ENCODE measurements at regions not wholly inside any gene's neighbourhood (a gene's known extent, or its start where the extent isn't known, plus 50 kb on each side); places are given as distances from the start of the nearest gene placed in this dataset.

DNA sequence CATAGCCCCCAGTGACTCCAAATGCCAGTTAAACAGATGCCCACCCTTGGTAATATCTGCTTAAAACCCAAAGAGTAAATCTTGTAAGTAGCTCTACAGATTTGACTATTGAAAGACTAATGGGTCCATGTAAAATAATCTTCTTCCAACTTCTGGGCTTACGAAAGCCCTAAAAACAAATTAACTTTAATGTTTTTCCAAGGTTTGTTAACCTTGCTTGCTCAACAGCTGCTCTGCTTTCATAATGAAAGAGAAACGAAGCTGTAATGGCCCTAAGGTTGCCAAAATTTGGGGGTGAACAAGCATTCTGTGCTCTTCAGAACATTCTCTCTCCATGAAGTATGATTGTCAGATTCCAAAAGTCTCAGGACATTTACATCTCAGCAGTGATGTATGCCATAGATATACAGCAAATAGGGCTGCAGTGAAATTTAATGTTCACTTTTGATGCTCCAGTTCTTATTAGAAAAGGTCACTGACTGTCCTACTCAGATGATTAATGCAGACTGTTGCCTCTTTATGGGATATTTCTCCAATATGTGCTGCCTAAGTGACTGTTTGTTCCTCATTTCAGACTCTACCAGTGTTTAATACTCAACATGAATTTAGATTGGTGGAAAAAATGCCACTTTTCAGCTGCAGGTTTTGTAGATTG, 436.3 kb upstream of the CHST9 start:
- TF ChIP-seq Cebpa-rat (IDR thresholded peaks at IDR 0.05) = no peak
- H3K4me2 ChIP-seq = no peak overlapping the region
- no peak overlapping the region for H3K27ac ChIP-seq

DNA sequence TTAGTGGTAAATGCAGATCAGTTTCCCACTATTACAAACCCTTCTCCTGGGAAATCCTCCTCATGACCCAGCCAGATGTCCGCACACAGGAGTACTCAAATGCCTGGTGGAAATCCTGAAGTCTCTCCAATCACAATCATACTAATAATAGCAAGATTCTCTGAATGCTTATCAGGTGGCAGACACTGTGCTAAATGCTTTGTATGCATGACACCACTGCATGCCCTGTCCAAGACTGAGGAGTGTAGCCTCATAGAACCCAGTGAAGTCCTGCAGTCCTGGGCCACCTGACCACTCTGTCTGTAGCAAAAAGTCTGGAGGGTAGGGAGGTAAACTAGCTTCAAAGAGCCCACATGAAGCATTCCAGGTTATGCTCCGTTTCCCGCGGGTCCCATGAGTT, 434.8 kb upstream of the CHST9 start:
- Histone ChIP-seq H3K4me3 (no peak overlapping the region), H3K36me3 (no peaks in the 10 kb centered on the region), H3K4me1 (no peaks in the 10 kb centered on the region), H3K9me3 (no peaks in the 10 kb centered on the region), H3K27ac (no peak overlapping the region), H3K9ac (no peak overlapping the region), H4K20me1 (no peaks in the 10 kb centered on the region), H3K4me2 (no peak overlapping the region), H3K27me3 (no peaks in the 10 kb centered on the region)
- no peak for TF ChIP-seq Cebpa-rat (IDR thresholded peaks at IDR 0.05)

More for the DNA sequence above, 436.3 kb upstream of the CHST9 start:
- H3K27me3 ChIP-seq = no peaks in the 10 kb centered on the region
- H3K4me1 ChIP-seq = no peaks in the 10 kb centered on the region
- no peaks in the 10 kb centered on the region for H4K20me1 ChIP-seq
- no peak overlapping the region for H3K4me3 ChIP-seq
- H3K9me3 ChIP-seq = no peaks in the 10 kb centered on the region
- H3K9ac ChIP-seq = no peak overlapping the region
- no peaks in the 10 kb centered on the region for H3K36me3 ChIP-seq

DNA sequence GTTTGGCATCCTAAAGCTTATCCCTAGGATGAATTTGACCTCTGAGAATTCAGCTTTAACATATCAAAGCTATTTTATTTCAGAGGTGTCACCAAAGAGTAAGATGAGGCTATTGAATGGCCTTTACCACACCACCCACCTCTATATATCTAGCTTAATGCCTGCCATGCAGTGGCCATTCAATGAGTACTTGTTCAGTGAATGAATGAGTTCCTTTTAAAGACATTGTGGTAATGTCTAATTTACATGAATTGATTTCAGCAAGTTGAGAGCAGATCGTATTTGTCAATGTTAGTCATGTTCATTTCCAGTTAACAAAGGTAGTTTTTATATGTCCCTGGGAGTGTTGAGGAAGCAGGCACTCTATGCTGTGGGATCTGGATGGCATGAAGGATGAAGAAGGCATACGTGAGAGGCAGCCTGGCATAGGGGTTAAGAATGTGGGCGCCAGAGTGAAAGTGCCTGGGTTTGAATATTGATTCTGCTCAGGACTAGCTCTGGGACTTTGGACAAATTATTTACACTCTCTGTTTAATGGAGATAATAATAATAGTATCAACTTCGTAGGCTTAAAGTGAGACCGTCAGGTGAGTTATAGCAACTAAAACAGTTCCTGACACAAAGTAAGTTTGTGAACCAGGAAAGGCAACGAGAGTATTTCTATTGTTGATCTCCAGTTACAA, 434.1 kb upstream of the CHST9 start:
- Histone ChIP-seq H3K4me1 (no peaks in the 10 kb centered on the region), H3K36me3 (no peaks in the 10 kb centered on the region), H3K9ac (no peak overlapping the region), H4K20me1 (no peaks in the 10 kb centered on the region), H3K4me2 (no peak overlapping the region), H3K9me3 (no peaks in the 10 kb centered on the region), H3K27me3 (no peaks in the 10 kb centered on the region), H3K27ac (no peak overlapping the region), H3K4me3 (no peak overlapping the region)
- TF ChIP-seq Cebpa-rat (IDR thresholded peaks at IDR 0.05) = no peak

DNA sequence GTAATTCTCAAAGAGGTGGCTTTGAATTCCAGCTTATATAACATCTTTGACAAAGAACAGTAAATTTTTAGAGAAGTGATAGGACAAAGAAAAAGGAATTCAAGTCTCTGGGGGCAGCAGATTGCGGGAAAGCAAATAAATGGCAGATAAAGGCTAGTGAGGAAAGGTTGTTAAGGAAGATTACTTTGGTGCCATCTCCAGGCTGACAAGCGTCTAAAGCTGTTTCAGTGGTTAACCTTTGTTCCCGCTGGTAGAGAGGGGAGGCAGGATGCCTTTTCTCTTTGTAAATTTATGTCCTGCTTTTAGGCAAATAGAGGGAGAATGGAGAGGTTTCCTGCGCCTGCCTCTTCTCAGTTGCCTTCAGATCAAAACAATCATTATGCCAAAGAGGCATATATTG, 431.2 kb upstream of the CHST9 start:
- H3K9me3 ChIP-seq = no peaks in the 10 kb centered on the region
- no peak overlapping the region for H3K4me3 ChIP-seq
- H3K36me3 ChIP-seq = no peaks in the 10 kb centered on the region
- H4K20me1 ChIP-seq = no peaks in the 10 kb centered on the region
- H3K4me1 ChIP-seq = no peaks in the 10 kb centered on the region
- no peak overlapping the region for H3K27ac ChIP-seq
- no peak for TF ChIP-seq Cebpa-rat (IDR thresholded peaks at IDR 0.05)
- no peaks in the 10 kb centered on the region for H3K27me3 ChIP-seq
- no peak overlapping the region for H3K4me2 ChIP-seq
- no peak overlapping the region for H3K9ac ChIP-seq

DNA sequence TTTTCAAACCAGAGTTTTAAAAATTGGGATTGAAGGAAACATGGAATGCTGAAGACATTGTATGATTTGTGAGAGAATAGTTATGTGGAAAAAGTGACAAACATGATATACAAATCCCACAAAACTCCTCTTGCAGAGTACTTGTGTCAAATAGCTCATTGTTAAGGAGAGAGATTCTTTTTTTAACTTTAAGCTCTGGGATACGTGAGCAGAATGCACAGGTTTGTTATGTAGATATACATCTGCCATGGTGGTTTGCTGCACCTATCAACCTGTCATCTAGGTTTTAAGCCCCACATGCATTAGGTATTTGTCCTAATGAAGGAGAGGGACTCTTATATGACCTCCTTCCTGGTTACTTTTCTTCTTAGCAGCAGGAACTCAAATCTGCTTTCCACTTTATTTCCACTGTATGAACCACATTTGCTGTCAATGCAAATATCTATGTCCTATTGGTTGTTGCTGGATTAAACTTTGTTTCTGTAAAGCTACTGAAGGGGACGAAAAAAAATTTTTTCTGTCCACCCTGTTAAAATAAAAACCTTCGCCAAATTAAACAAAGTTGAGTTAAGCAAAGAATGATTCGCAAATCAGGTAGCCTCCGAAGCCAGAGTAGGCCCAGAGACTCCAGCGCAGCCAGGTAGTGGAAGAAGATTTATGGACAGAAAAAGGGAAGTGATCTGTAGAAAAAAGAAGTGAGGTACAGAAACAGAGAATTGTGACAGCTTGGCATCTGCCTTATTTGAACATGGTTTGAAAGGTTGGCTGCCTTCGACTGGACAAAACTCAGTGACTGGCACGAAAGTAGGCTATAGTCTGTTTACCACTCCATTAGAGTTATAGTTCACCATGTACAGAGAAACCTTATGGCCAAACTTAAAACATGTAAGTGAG, 430.1 kb upstream of the CHST9 start:
- Histone ChIP-seq H3K4me1 (no peaks in the 10 kb centered on the region), H3K9ac (no peak overlapping the region), H3K27ac (no peak overlapping the region), H3K4me2 (no peak overlapping the region), H3K4me3 (no peak overlapping the region), H4K20me1 (no peaks in the 10 kb centered on the region), H3K9me3 (no peaks in the 10 kb centered on the region), H3K27me3 (no peaks in the 10 kb centered on the region), H3K36me3 (no peaks in the 10 kb centered on the region)
- TF ChIP-seq Cebpa-rat (IDR thresholded peaks at IDR 0.05) = no peak

DNA sequence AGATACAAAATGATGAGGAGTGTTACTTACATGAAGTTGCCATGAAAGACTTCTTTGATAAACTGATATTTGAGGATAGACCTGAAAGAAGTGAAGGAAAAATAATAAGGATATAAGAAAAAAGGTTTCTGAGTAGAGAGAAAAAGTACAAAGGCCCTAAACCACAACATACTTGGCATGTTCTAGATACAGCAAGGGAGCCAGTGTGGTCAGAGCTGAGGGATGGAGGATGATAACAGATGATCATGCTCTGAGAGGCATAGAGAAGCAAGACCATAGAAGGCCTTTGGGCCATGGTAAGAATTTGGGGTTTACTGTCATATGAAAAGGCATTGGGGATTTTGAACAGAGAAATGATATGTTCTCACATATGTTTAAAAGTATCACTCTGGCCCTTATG, 424.1 kb upstream of the CHST9 start:
- no peak overlapping the region for H3K4me2 ChIP-seq
- no peaks in the 10 kb centered on the region for H4K20me1 ChIP-seq
- H3K4me1 ChIP-seq = no peaks in the 10 kb centered on the region
- no peaks in the 10 kb centered on the region for H3K36me3 ChIP-seq
- no peaks in the 10 kb centered on the region for H3K27me3 ChIP-seq
- no peak overlapping the region for H3K4me3 ChIP-seq
- H3K9ac ChIP-seq = no peak overlapping the region
- no peaks in the 10 kb centered on the region for H3K9me3 ChIP-seq
- TF ChIP-seq Cebpa-rat (IDR thresholded peaks at IDR 0.05) = no peak
- H3K27ac ChIP-seq = no peak overlapping the region

DNA sequence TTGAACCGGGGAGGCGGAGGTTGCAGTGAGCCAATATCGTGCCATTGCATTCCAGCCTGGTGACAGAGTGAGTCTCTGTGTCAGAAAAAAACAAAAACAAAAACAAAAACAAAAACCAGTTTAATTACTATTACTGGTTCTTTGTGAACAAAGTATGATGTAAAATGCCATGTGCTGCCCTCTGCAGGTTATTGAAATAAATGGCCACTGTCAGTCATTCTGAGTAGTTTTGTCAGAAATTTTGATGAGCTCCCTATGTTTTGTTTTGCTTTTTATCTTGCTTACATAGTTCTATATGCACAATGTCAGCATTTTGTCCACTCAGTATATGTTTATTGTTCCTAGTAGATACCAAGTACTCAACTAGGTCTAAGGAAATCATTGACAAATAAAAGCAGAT, 423.6 kb upstream of the CHST9 start:
- Histone ChIP-seq H3K4me3 (no peak overlapping the region), H3K9ac (no peak overlapping the region), H3K36me3 (no peaks in the 10 kb centered on the region), H3K4me1 (no peaks in the 10 kb centered on the region), H3K27ac (no peak overlapping the region), H4K20me1 (no peaks in the 10 kb centered on the region), H3K27me3 (no peaks in the 10 kb centered on the region), H3K4me2 (no peak overlapping the region), H3K9me3 (no peaks in the 10 kb centered on the region)
- no peak for TF ChIP-seq Cebpa-rat (IDR thresholded peaks at IDR 0.05)

DNA sequence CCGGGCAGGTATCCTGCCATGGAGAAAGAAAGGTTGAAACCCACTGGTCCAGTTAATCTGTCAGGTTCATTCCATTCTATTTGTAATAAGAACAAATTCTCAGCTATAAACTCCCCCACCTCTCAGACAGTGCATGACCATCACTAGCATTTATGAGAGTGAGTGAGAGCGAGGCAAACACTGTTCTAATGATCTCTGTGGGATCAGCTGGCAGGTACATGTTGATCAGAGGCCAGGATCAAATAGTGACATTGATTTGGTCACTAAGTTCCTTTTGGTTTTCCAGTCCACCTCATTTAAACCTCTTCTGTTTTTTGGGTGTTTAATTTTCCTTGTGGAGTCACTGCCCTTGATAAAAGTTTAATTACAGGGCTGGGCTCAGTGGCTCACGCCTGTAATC, 423.1 kb upstream of the CHST9 start:
- Histone ChIP-seq H3K27ac (no peak overlapping the region), H3K27me3 (no peaks in the 10 kb centered on the region), H3K9ac (no peak overlapping the region), H3K9me3 (no peaks in the 10 kb centered on the region), H3K4me1 (no peaks in the 10 kb centered on the region), H4K20me1 (no peaks in the 10 kb centered on the region), H3K4me2 (no peak overlapping the region), H3K36me3 (no peaks in the 10 kb centered on the region), H3K4me3 (no peak overlapping the region)
- no peak for TF ChIP-seq Cebpa-rat (IDR thresholded peaks at IDR 0.05)

DNA sequence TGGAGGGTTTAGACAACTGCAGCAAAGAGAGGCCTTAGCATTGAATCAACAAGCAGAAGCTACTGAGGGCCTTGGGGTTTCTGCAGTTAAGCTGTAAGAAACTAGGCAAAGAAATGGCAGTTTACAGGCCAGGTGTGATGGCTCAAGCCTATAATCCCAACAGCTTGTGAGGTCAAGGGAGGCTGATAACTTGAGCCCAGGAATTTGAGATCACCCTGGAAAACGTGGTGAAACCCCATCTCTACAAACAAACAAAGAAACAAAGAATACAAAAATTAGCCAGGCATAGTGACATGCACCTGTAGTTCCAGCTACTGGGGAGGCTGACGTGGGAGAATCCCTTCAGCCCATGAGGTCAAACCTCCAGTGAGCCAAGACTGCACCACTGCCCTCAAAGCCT, 421.6 kb upstream of the CHST9 start:
- Histone ChIP-seq H3K9me3 (no peaks in the 10 kb centered on the region), H3K27me3 (no peaks in the 10 kb centered on the region)
- TF ChIP-seq Cebpa-rat (IDR thresholded peaks at IDR 0.05) = no peak

More for the DNA sequence above, 421.6 kb upstream of the CHST9 start:
- no peaks in the 10 kb centered on the region for H3K4me1 ChIP-seq
- H3K36me3 ChIP-seq = no peaks in the 10 kb centered on the region
- H3K4me3 ChIP-seq = no peak overlapping the region
- H3K4me2 ChIP-seq = no peak overlapping the region
- H3K9ac ChIP-seq = no peak overlapping the region
- H3K27ac ChIP-seq = no peak overlapping the region
- no peaks in the 10 kb centered on the region for H4K20me1 ChIP-seq

All from BLaER1 (cell line).